PC-3 (cell line): ENCODE measurements at regions not wholly inside any gene's neighbourhood (a gene's known extent, or its start where the extent isn't known, plus 50 kb on each side); places are given as distances from the start of the nearest gene placed in this dataset.

Source experiments
- ATAC-seq: fragments of 200-7000 bp; cut with Tn5 transposase; 2 replicates; pipeline ENCODE4 v1.9.1; 2020; ENCODE audit warnings: mild to moderate bottlenecking, moderate library complexity
- BruUV-seq: library from RNA; stranded (reverse); fragments of 400-500 nt; replicated peaks from 2 replicates; lab custom pipeline; 2021; lab: Mats Ljungman, UMichigan
- CTCF ChIA-PET: fragments of 300-600 bp; sonication (Branson Sonifier 250); formaldehyde crosslinking; loops from one replicate; lab custom pipeline; 2022; ENCODE audit warnings: antibody characterized with exemption; lab: Charles Lee
- POLR2A ChIA-PET: fragments of 300-600 bp; sonication (Branson Sonifier 250); formaldehyde crosslinking; loops from one replicate; lab custom pipeline; 2022; ENCODE audit warnings: antibody characterized with exemption; ENCODE audit not compliant: unreplicated experiment; lab: Charles Lee
- DNase-seq: peaks from one replicate; pipeline ENCODE4 v3.0.0-alpha.2; 2015
- H2AFZ ChIP-seq: fragments of 300-600 bp; sonication (generic); 2 replicates; pipeline ENCODE4 v1.6.0; 2016; ENCODE audit warnings: antibody characterized with exemption, low read length
- H3F3A ChIP-seq: fragments of 300-600 bp; sonication (generic); one replicate; pipeline ENCODE4 v1.6.0; 2017; ENCODE audit warnings: antibody characterized with exemption, low read length, control low read depth, mild to moderate bottlenecking; ENCODE audit not compliant: unreplicated experiment
- H3K27ac ChIP-seq: fragments of 300-600 bp; sonication (generic); 2 replicates; pipeline ENCODE4 v1.5.1; 2016; ENCODE audit warnings: mild to moderate bottlenecking, low read length
- H3K27me3 ChIP-seq: fragments of 300-600 bp; sonication (generic); 2 replicates; pipeline ENCODE4 v1.6.1; 2016; ENCODE audit warnings: low read length, mixed read lengths
- H3K36me3 ChIP-seq: fragments of 300-600 bp; sonication (generic); 2 replicates; pipeline ENCODE4 v1.6.1; 2016; ENCODE audit warnings: low read depth, mixed run types, low read length, mixed read lengths
- H3K4me1 ChIP-seq: fragments of 300-600 bp; sonication (generic); 2 replicates; pipeline ENCODE4 v1.5.1; 2016; ENCODE audit warnings: low read length; ENCODE audit not compliant: insufficient read depth
- H3K4me2 ChIP-seq: fragments of 300-600 bp; sonication (generic); 2 replicates; pipeline ENCODE4 v1.6.0; 2016; ENCODE audit warnings: low read length
- H3K4me3 ChIP-seq: fragments of 300-600 bp; sonication (generic); 2 replicates; pipeline ENCODE4 v1.5.1; 2016; ENCODE audit warnings: mild to moderate bottlenecking, low read length, mixed read lengths
- H3K79me2 ChIP-seq: fragments of 300-600 bp; sonication (generic); 2 replicates; pipeline ENCODE4 v1.6.1; 2017; ENCODE audit warnings: low read length, mixed read lengths
- H3K9ac ChIP-seq: fragments of 300-600 bp; sonication (generic); 2 replicates; pipeline ENCODE4 v1.6.0; 2016; ENCODE audit warnings: mild to moderate bottlenecking, low read length
- H3K9me2 ChIP-seq: fragments of 300-600 bp; sonication (generic); replicated peaks from 2 replicates; pipeline ENCODE4 v1.6.1; 2016; ENCODE audit warnings: mixed run types, low read length, mixed read lengths
- H3K9me3 ChIP-seq: fragments of 300-600 bp; sonication (generic); 2 replicates; pipeline ENCODE4 v1.6.1; 2016; ENCODE audit warnings: low read length, mixed read lengths
- H4K20me1 ChIP-seq: fragments of 300-600 bp; sonication (generic); 2 replicates; pipeline ENCODE4 v1.6.1; 2016; ENCODE audit warnings: low read length, mixed read lengths
- CTCF ChIP-seq: fragments of 300-600 bp; sonication (generic); conservative IDR thresholded peaks from 2 replicates; pipeline ENCODE4 v1.5.1; 2017; ENCODE audit warnings: antibody characterized with exemption, low read depth, mild to moderate bottlenecking, low read length
- EZH2 ChIP-seq: fragments of 300-600 bp; sonication (generic); IDR thresholded peaks from one replicate; pipeline ENCODE4 v1.6.1; 2017; ENCODE audit warnings: antibody characterized with exemption, mild to moderate bottlenecking, low read length; ENCODE audit not compliant: unreplicated experiment
- EZH2phosphoT487 ChIP-seq: fragments of 300-600 bp; sonication (generic); IDR thresholded peaks from 2 replicates; pipeline ENCODE4 v1.6.1; 2018; ENCODE audit warnings: mild to moderate bottlenecking, antibody characterized with exemption, low read length, borderline replicate concordance
- intact Hi-C: fragments of 100-400 bp; cut with micrococcal nuclease; formaldehyde crosslinking; loops from 2 replicates; pipeline ENCODE4 v1.9.0; 2023

GRCh38 chr13:50339271-50339670 lies 324.0 kb downstream of the KCNRG start:
- no peak for ATAC-seq
- no peak overlapping the region for H3K27ac ChIP-seq
- no peaks in the 10 kb centered on the region for H3K36me3 ChIP-seq
- no peaks in the 10 kb centered on the region for H3K27me3 ChIP-seq
- no peaks in the 10 kb centered on the region for H3K4me1 ChIP-seq
- no peak overlapping the region for H3K9ac ChIP-seq
- H3K4me3 ChIP-seq: no peak overlapping the region
- H2AFZ ChIP-seq: no peak overlapping the region
- CTCF ChIA-PET: no interaction called here
- intact Hi-C loops: no loop called here
- TF ChIP-seq CTCF (no peak), EZH2phosphoT487 (no peak), EZH2 (no peak)
- H3K9me3 ChIP-seq: no peaks in the 10 kb centered on the region
- no TSS peak for BruUV-seq
- H3K79me2 ChIP-seq: no peaks in the 10 kb centered on the region
- H4K20me1 ChIP-seq: no peaks in the 10 kb centered on the region
- H3K4me2 ChIP-seq: no peak overlapping the region
- no peaks in the 10 kb centered on the region for H3K9me2 ChIP-seq
- POLR2A ChIA-PET: no interaction called here
- no peak for DNase-seq
- H3F3A ChIP-seq: no peaks in the 10 kb centered on the region

- BruUV-seq: no TSS peak
- no peak for ATAC-seq
- H4K20me1 ChIP-seq: no peaks in the 10 kb centered on the region
- CTCF ChIA-PET: no interaction called here
- H3K4me2 ChIP-seq: no peak overlapping the region
- H3K27me3 ChIP-seq: no peaks in the 10 kb centered on the region
- H3K27ac ChIP-seq: no peak overlapping the region
- no peak overlapping the region for H3K9ac ChIP-seq
- H3K9me3 ChIP-seq: no peaks in the 10 kb centered on the region
- intact Hi-C loops: no loop called here
- no peaks in the 10 kb centered on the region for H3K36me3 ChIP-seq
- no peaks in the 10 kb centered on the region for H3F3A ChIP-seq
- H3K79me2 ChIP-seq: no peaks in the 10 kb centered on the region
- H3K4me1 ChIP-seq: no peaks in the 10 kb centered on the region
- TF ChIP-seq CTCF (no peak), EZH2 (no peak), EZH2phosphoT487 (no peak)
- DNase-seq: no peak
- POLR2A ChIA-PET: no interaction called here
- no peak overlapping the region for H2AFZ ChIP-seq
- H3K9me2 ChIP-seq: no peaks in the 10 kb centered on the region
- no peak overlapping the region for H3K4me3 ChIP-seq
Observed at GRCh38 chr13:50340146-50340545, 324.9 kb downstream of the KCNRG start.

- ChIA-PET POLR2A (no interaction called here), CTCF (no interaction called here)
- no peak overlapping the region for H3K27ac ChIP-seq
- intact Hi-C loops: no loop called here
- H2AFZ ChIP-seq: no peak overlapping the region
- BruUV-seq: no TSS peak
- no peaks in the 10 kb centered on the region for H3F3A ChIP-seq
- no peak overlapping the region for H3K4me2 ChIP-seq
- no peaks in the 10 kb centered on the region for H3K9me2 ChIP-seq
- DNase-seq (no peak), ATAC-seq (no peak)
- TF ChIP-seq EZH2: no peak
- no peak for TF ChIP-seq CTCF
- TF ChIP-seq EZH2phosphoT487: no peak
- no peak overlapping the region for H3K9ac ChIP-seq
- no peaks in the 10 kb centered on the region for H4K20me1 ChIP-seq
- H3K4me3 ChIP-seq: no peak overlapping the region
- H3K4me1 ChIP-seq: no peaks in the 10 kb centered on the region
- H3K9me3 ChIP-seq: no peaks in the 10 kb centered on the region
- H3K79me2 ChIP-seq: no peaks in the 10 kb centered on the region
- no peaks in the 10 kb centered on the region for H3K36me3 ChIP-seq
- no peaks in the 10 kb centered on the region for H3K27me3 ChIP-seq
Observed at GRCh38 chr13:50340551-50341287, 325.5 kb downstream of the KCNRG start.
